Stimulated activated CD4-positive, alpha-beta T cell treated with anti-CD3 and anti-CD28 coated beads, Interleukin-12 subunit alpha, Interleukin-12 subunit beta, amount 100 ng/mL, for 48 hours (primary cell): ENCODE measurements at regions not wholly inside any gene's neighbourhood (a gene's known extent, or its start where the extent isn't known, plus 50 kb on each side); places are given as distances from the start of the nearest gene placed in this dataset.
"Not testable (repeated sequence)": the region's sequence is repeated elsewhere in the genome, so short reads cannot be mapped to it uniquely, and the experiment has no call there.

ENCODE experiments used
- DNase-seq, 3 donors: peaks; one replicate each; pipeline ENCODE4 v3.0.0-alpha.2; 2020; ENCODE audit warnings: low read depth in 2 of 3, low spot score in 1 of 3

- DNase-seq: no peak
Observed at GRCh38 chrX:5702890-5703289, 525.8 kb downstream of the NLGN4X start.

DNA sequence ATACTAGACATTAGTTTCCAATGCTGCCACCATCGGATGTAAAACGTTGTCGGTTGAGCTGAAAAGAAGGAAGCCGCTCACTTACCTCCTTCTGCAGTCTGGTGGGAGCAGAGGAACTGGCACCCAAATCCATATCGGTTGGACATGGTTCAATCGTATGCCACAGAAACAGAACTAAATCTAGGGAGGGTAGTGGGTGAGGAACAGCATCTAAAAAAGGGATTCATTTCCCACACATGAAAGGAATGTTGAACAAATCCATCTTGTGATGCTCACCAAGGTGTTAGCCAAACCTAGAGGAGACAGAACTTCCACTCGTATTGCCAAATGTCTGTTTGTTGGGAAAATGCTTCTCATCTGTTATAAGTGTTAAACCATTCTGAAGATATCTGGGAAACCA lies 532.7 kb downstream of the NLGN4X start:
- no peak for DNase-seq

- no peak for DNase-seq
Observed at GRCh38 chrX:5683996-5684395, 544.7 kb downstream of the NLGN4X start.

DNA sequence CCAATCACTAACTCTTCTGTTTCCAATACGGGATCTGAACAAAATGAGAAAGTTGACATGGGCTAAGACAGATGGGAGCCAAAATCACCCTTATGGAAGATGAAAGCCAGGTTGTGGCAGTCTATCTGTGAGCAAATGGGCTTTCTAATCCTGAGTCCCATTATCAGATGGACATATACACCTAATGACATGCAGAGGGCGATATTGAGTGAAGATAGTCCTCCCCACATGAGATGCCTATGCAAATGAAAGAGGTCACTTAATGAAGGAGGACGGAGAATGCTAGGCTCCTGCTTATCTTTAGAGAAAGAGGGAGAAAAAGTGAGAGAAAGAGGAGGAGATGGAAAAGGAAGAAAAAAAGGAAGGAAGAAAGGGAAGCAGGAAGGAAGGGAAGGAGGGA lies 547.5 kb downstream of the NLGN4X start:
- DNase-seq: no peak

GRCh38 chrX:5674036-5674435 lies 554.6 kb downstream of the NLGN4X start:
- DNase-seq: no peak

DNA sequence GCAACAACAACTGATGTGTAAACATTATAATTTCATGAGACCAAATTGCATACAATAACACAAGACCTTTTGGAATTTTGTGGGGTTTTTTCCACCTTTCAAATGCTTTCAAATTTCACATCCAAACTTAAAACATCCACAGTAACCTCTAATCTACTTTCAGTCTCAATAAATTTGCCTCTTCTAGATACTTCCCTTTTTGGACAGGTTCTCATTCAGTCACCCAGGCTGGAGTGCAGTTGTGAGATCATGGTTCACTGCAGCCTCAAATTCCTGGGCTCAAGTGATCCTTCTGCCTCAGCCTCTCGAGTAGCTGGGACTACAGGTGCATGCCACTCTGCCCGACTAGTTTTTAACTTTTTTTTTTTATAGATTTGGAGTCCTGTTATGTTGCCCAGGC lies 556.6 kb downstream of the NLGN4X start:
- DNase-seq: no peak

- DNase-seq: not testable (repeated sequence)
Observed at GRCh38 chrX:5666689-5667088, 562.0 kb downstream of the NLGN4X start.

- DNase-seq: no peak
Observed at GRCh38 chrX:5656544-5656943, 572.1 kb downstream of the NLGN4X start.

GRCh38 chrX:5650904-5651303 lies 577.8 kb downstream of the NLGN4X start:
- DNase-seq: no peak

DNA sequence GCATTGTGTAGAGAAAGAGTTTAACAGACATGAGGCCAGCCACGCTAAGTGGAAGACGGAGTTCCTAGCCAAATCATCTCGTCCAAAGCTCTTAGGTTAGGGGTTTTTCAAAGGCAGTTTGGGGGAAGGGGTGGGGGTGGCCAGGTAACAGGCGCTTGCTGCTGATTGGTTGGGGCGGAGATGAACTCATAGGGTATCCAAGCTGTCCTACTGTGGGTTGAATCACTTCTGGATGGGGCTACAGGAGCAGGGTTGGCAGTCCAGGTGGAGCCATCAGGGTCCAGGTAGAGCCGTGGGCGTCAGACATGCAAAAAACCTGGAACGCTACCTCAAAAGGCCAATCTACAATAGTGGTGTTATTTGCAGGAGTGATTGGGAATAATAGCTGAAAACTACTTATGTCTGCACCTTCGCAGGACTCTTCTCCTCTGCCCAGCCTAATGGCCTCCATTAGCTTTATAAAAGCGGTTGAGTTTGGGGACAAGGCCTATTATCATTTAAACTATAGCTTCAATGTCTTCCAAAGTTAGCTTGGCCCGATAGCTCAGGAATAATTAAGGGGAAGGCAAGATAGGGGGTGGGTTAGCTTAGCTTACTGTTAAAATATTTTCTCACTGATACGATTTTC lies 579.6 kb downstream of the NLGN4X start:
- DNase-seq: no peak

GRCh38 chrX:5646818-5647217 lies 581.8 kb downstream of the NLGN4X start:
- DNase-seq: no peak

DNA sequence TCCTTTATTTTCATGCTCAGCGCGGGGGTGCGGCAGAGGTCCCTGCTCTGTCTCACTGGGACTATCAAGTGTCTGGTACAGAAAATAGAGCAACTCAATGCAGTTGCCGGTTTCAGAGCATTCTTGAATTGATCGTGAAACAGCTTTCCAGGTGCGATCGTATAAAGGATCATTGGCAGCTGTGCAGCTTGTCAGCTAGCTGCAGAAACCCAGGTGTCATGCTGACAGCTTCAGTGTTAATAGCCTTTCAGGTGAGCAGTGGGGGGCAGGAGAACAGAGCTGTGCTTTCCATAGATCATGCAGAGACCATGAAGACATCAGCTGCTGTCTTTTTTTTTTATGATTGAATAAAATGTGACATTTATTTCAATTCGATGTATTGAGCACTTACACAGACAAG lies 583.9 kb downstream of the NLGN4X start:
- DNase-seq: no peak

GRCh38 chrX:5640071-5640470 lies 588.6 kb downstream of the NLGN4X start:
- DNase-seq: no peak

DNA sequence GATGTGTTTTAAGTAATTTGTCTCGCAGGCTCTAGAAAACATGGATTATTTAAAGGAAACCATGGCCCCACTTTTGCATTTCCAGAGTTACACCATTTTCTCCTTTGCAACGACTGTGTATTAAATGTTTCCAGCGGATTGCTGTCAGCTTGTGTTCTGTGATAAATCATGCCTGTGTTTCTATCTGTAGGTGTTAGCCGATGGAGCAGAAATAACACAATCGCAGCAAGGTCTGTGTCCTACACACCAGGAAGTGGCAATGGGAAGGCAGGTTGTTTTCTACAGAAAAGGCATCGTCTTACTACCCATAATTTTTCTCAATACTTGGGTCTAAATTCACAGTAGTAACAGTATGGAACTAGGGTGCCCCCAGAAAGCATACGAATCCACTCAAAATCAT lies 590.1 kb downstream of the NLGN4X start:
- DNase-seq: no peak

GRCh38 chrX:5632887-5633286 lies 595.8 kb downstream of the NLGN4X start:
- no peak for DNase-seq

DNA sequence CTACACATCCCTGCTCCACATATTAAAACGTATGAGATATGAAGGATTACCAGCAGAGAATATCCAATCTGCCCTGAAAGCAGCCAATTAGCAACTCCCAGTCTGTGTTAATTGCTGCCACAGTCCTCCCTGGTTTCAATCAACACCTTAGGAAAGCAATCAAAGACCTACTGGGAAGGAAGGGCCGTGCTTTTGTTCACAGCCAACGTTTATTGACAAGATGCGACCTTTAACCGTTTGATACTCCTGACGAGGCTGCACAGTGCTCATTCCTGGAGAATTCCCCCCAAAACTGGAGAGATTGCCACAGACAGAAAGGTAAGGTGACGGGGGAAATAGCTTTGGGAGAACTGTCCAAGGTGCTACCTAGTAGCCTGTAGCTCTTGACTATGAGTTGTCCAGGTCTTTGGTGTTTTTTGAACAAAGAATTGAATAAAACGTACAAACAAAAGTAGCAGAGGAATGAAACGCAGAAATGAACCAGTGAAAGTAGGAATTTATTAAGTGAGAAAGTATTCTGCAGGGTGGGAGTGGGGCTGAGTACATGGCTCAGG lies 596.5 kb downstream of the NLGN4X start:
- DNase-seq: no peak

GRCh38 chrX:5617666-5618065 lies 611.0 kb downstream of the NLGN4X start:
- DNase-seq: no peak

DNA sequence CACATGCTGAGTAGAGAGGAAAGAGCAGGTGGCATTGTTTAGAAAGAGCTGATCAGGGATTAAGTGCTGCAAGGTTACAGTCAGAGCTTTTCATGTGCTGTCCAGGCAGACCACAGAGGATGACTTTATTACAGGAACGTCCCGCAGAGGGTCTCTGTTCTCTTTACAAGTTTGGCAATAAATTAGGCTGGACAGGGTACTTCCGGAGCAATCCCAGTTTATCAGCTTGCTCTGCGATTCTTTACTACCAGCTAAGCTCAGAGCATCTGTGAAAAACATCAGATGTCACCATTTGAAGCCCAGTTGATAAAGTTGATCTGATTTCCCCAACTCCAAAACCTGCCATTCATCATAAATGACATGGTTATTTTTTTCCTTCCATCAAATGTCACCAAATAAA lies 633.1 kb downstream of the NLGN4X start:
- DNase-seq: no peak

GRCh38 chrX:5586726-5587125 lies 641.9 kb downstream of the NLGN4X start:
- no peak for DNase-seq

- DNase-seq: no peak
Observed at GRCh38 chrX:5575407-5575806, 653.3 kb downstream of the NLGN4X start.

DNA sequence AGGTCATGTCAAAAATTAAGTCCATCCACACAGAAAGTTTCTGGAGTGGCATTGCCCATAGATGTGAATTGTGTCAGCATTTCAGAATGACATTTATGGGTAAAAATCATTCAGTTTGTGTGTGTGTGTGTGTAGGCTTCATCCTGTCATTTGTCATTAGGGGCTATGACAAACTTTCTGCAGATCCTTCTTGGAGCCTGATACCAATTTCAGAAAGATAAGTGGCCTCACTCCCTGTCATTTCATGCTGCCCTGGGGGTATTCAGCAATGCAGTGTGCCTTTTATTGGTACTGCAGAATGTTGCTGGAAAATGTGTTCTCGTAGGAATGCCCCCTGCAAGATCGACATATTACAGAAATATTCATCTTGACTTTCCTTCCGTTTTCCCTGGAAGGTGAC lies 659.7 kb downstream of the NLGN4X start:
- no peak for DNase-seq

DNA sequence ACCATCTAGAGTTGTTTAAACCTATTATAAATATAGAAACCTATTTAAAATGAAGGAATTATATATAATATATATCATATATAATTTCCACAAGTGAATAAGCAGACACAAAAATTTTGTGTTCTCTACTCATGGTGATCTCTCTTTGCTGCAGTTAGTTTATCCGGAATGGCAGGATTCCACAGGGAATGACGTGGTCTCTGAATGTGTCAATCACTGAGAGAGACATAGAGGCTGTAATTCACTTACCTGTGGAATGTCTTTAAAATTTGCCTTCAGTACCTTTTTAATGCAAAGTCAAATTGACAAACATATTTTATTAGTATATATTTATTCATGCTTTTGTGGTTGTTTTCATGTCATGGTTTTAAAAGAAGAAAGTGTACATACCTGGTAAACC lies 669.3 kb downstream of the NLGN4X start:
- DNase-seq: no peak

GRCh38 chrX:5549512-5549911 lies 679.2 kb downstream of the NLGN4X start:
- DNase-seq: no peak
